ENCODE measurements at regions not wholly inside any gene's neighbourhood (a gene's known extent, or its start where the extent isn't known, plus 50 kb on each side); places are given as distances from the start of the nearest gene placed in this dataset.
"Not testable (repeated sequence)": the region's sequence is repeated elsewhere in the genome, so short reads cannot be mapped to it uniquely, and the experiment has no call there.

DNA sequence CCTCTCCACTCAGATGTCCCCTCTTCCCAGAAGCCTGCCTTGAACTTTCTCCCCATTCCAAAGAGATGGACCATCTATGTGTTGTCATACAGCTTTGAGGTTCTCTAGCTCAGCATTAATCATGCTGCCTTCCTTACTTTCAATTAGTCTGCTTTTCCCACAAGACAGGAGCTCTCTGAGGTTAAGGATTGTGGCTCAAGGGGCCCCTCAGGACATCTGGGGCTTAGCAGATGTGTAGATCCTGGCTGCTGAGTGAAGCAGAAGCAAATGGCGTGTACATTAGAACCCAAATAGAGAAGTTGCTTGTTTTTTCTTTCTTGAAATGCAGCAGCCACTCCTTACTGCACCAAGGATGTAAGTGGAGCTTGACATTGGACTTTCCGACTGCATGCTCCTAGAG is 330.5 kb upstream of the TNRC6C start:
- Histone ChIP-seq H3K9ac (ENCODE audit: low read length) (no peak overlapping the region), H3K4me3 (ENCODE audit: low read depth, low read length) (no peak overlapping the region), H3K27ac (ENCODE audit: low read depth, low read length) (no peak overlapping the region), H3K27me3 (ENCODE audit: control insufficient read depth, insufficient read depth, low read length) (no peaks in the 10 kb centered on the region), H3K4me1 (ENCODE audit: control insufficient read depth, insufficient read depth, low read length) (no peaks in the 10 kb centered on the region), H3K36me3 (ENCODE audit: control insufficient read depth, insufficient read depth, low read length) (no peaks in the 10 kb centered on the region), H3K9me3 (ENCODE audit: control insufficient read depth, insufficient read depth, low read depth, low read length) (peaks cover 10% of the 10 kb centered on the region; the same call in 1 of the 2 replicates)

- H3K27ac ChIP-seq (ENCODE audit: low read depth, low read length); H3K9ac ChIP-seq (ENCODE audit: low read length); H3K4me3 ChIP-seq (ENCODE audit: low read depth, low read length): not testable (repeated sequence)
Measured at GRCh38 chr17:77629284-77629683, 329.2 kb upstream of the TNRC6C start.

GRCh38 chr17:77631307-77631706 is 327.2 kb upstream of the TNRC6C start:
- Histone ChIP-seq H3K27ac (ENCODE audit: low read depth, low read length) (no peak overlapping the region), H3K36me3 (ENCODE audit: control insufficient read depth, insufficient read depth, low read length) (no peaks in the 10 kb centered on the region), H3K9ac (ENCODE audit: low read length) (no peak overlapping the region), H3K27me3 (ENCODE audit: control insufficient read depth, insufficient read depth, low read length) (no peaks in the 10 kb centered on the region), H3K4me1 (ENCODE audit: control insufficient read depth, insufficient read depth, low read length) (no peaks in the 10 kb centered on the region), H3K4me3 (ENCODE audit: low read depth, low read length) (no peak overlapping the region), H3K9me3 (ENCODE audit: control insufficient read depth, insufficient read depth, low read depth, low read length) (peaks cover 10% of the 10 kb centered on the region; the same call in 1 of the 2 replicates)

More at GRCh38 chr17:77629284-77629683, 329.2 kb upstream of the TNRC6C start:
- H3K36me3 ChIP-seq (ENCODE audit: control insufficient read depth, insufficient read depth, low read length); H3K27me3 ChIP-seq (ENCODE audit: control insufficient read depth, insufficient read depth, low read length); H3K4me1 ChIP-seq (ENCODE audit: control insufficient read depth, insufficient read depth, low read length): not testable (repeated sequence)
- H3K9me3 ChIP-seq (ENCODE audit: control insufficient read depth, insufficient read depth, low read depth, low read length): peaks cover 10% of the 10 kb centered on the region; the same call in 1 of the 2 replicates

- Histone ChIP-seq H3K9ac (ENCODE audit: low read length) (no peak overlapping the region), H3K9me3 (ENCODE audit: control insufficient read depth, insufficient read depth, low read depth, low read length) (peaks cover 2% of the 10 kb centered on the region; the same call in 1 of the 2 replicates), H3K27me3 (ENCODE audit: control insufficient read depth, insufficient read depth, low read length) (no peaks in the 10 kb centered on the region), H3K4me1 (ENCODE audit: control insufficient read depth, insufficient read depth, low read length) (no peaks in the 10 kb centered on the region), H3K4me3 (ENCODE audit: low read depth, low read length) (no peak overlapping the region), H3K27ac (ENCODE audit: low read depth, low read length) (no peak overlapping the region), H3K36me3 (ENCODE audit: control insufficient read depth, insufficient read depth, low read length) (no peaks in the 10 kb centered on the region)
Measured at GRCh38 chr17:77632619-77633018, 325.9 kb upstream of the TNRC6C start.

GRCh38 chr17:77634710-77635109 is 323.8 kb upstream of the TNRC6C start:
- peaks cover 7% of the 10 kb centered on the region; the same call in 1 of the 2 replicates for H3K27me3 ChIP-seq (ENCODE audit: control insufficient read depth, insufficient read depth, low read length)
- H3K27ac ChIP-seq (ENCODE audit: low read depth, low read length): no peak overlapping the region
- H3K9me3 ChIP-seq (ENCODE audit: control insufficient read depth, insufficient read depth, low read depth, low read length): no peaks in the 10 kb centered on the region
- no peaks in the 10 kb centered on the region for H3K4me1 ChIP-seq (ENCODE audit: control insufficient read depth, insufficient read depth, low read length)
- H3K9ac ChIP-seq (ENCODE audit: low read length): no peak overlapping the region
- no peak overlapping the region for H3K4me3 ChIP-seq (ENCODE audit: low read depth, low read length)
- no peaks in the 10 kb centered on the region for H3K36me3 ChIP-seq (ENCODE audit: control insufficient read depth, insufficient read depth, low read length)

GRCh38 chr17:77635176-77635575 is 323.3 kb upstream of the TNRC6C start:
- Histone ChIP-seq H3K27me3 (ENCODE audit: control insufficient read depth, insufficient read depth, low read length) (peaks cover 7% of the 10 kb centered on the region; the same call in 1 of the 2 replicates), H3K9ac (ENCODE audit: low read length) (no peak overlapping the region), H3K4me3 (ENCODE audit: low read depth, low read length) (no peak overlapping the region), H3K4me1 (ENCODE audit: control insufficient read depth, insufficient read depth, low read length) (no peaks in the 10 kb centered on the region), H3K36me3 (ENCODE audit: control insufficient read depth, insufficient read depth, low read length) (no peaks in the 10 kb centered on the region), H3K9me3 (ENCODE audit: control insufficient read depth, insufficient read depth, low read depth, low read length) (no peaks in the 10 kb centered on the region), H3K27ac (ENCODE audit: low read depth, low read length) (no peak overlapping the region)

DNA sequence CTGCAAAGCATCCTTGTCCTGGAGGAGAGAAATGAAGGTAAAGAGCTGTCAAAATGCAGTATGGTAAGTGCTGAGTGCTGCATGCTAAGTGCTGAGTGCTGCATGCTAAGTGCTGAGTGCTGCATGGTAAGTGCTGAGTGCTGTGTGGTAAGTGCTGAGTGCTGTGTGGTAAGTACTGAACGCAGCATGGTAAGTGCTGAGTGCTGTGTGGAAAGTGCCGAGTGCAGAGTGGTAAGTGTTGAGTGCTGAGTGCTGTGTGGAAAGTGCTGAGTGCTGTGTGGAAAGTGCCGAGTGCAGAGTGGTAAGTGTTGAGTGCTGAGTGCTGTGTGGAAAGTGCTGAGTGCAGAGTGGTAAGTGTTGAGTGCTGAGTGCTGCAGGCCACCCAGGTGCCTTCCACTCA is 322.7 kb upstream of the TNRC6C start:
- H3K4me1 ChIP-seq (ENCODE audit: control insufficient read depth, insufficient read depth, low read length); H3K9ac ChIP-seq (ENCODE audit: low read length); H3K27ac ChIP-seq (ENCODE audit: low read depth, low read length); H3K4me3 ChIP-seq (ENCODE audit: low read depth, low read length); H3K27me3 ChIP-seq (ENCODE audit: control insufficient read depth, insufficient read depth, low read length); H3K9me3 ChIP-seq (ENCODE audit: control insufficient read depth, insufficient read depth, low read depth, low read length); H3K36me3 ChIP-seq (ENCODE audit: control insufficient read depth, insufficient read depth, low read length): not testable (repeated sequence)

GRCh38 chr17:77636835-77637817 is 321.4 kb upstream of the TNRC6C start:
- no peaks in the 10 kb centered on the region for H3K36me3 ChIP-seq (ENCODE audit: control insufficient read depth, insufficient read depth, low read length)
- no peak overlapping the region for H3K4me3 ChIP-seq (ENCODE audit: low read depth, low read length)
- H3K4me1 ChIP-seq (ENCODE audit: control insufficient read depth, insufficient read depth, low read length): no peaks in the 10 kb centered on the region
- no peaks in the 10 kb centered on the region for H3K9me3 ChIP-seq (ENCODE audit: control insufficient read depth, insufficient read depth, low read depth, low read length)
- H3K27me3 ChIP-seq (ENCODE audit: control insufficient read depth, insufficient read depth, low read length): peaks cover 12% of the 10 kb centered on the region; the same call in 1 of the 2 replicates
- no peak overlapping the region for H3K9ac ChIP-seq (ENCODE audit: low read length)
- no peak overlapping the region for H3K27ac ChIP-seq (ENCODE audit: low read depth, low read length)

GRCh38 chr17:77637818-77638575 is 320.5 kb upstream of the TNRC6C start:
- Histone ChIP-seq H3K27ac (ENCODE audit: low read depth, low read length) (no peak overlapping the region), H3K4me3 (ENCODE audit: low read depth, low read length) (no peak overlapping the region), H3K9me3 (ENCODE audit: control insufficient read depth, insufficient read depth, low read depth, low read length) (no peaks in the 10 kb centered on the region), H3K36me3 (ENCODE audit: control insufficient read depth, insufficient read depth, low read length) (no peaks in the 10 kb centered on the region), H3K9ac (ENCODE audit: low read length) (no peak overlapping the region), H3K4me1 (ENCODE audit: control insufficient read depth, insufficient read depth, low read length) (no peaks in the 10 kb centered on the region), H3K27me3 (ENCODE audit: control insufficient read depth, insufficient read depth, low read length) (peaks cover 12% of the 10 kb centered on the region; the same call in 1 of the 2 replicates)

DNA sequence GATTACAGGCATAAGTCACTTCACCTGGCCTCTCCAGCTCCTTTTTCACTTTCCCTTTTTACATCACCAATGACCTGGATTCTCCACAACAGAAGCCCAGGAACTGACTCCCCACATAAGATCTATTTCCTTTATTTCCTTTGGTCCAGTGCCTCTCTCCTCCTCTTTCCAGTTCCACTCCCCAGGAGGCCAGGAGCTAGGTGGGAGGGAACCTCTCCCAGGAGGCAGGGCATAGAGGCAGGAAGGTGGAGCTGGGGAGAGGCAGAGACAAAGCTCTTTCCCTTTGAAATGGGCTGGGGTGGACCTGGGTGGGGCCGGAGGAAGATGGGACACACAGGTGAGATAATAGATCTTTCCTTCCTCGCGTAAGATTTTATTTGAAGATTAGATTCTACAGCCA is 318.3 kb upstream of the TNRC6C start:
- Histone ChIP-seq H3K27ac (ENCODE audit: low read depth, low read length) (no peak overlapping the region), H3K4me1 (ENCODE audit: control insufficient read depth, insufficient read depth, low read length) (peaks cover 11% of the 10 kb centered on the region), H3K36me3 (ENCODE audit: control insufficient read depth, insufficient read depth, low read length) (no peaks in the 10 kb centered on the region), H3K4me3 (ENCODE audit: low read depth, low read length) (no peak overlapping the region), H3K9ac (ENCODE audit: low read length) (no peak overlapping the region), H3K27me3 (ENCODE audit: control insufficient read depth, insufficient read depth, low read length) (peaks cover 12% of the 10 kb centered on the region; the same call in 1 of the 2 replicates), H3K9me3 (ENCODE audit: control insufficient read depth, insufficient read depth, low read depth, low read length) (no peaks in the 10 kb centered on the region)
